ENCODE measurements at regions not wholly inside any gene's neighbourhood (a gene's known extent, or its start where the extent isn't known, plus 50 kb on each side); places are given as distances from the start of the nearest gene placed in this dataset.
"Not testable (repeated sequence)": the region's sequence is repeated elsewhere in the genome, so short reads cannot be mapped to it uniquely, and the experiment has no call there.

DNA sequence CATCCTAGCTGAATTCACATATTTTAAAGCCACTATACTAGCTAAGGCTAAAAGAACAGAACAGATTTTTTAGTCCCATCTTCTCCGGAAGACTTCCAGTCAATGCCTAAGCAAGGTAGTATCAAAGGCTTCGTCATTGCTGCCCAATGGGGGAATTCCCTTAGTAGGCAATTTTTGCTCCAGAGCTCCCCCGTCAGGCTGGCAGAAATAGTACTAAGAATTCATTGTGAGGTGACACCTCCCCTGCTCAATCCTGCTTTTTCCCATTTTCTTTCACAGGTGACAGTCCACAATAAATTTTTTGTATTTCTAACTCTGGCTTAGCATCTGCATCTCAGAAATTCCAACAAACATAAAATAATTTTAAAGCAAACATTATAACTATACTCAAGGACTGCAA lies 52.8 kb upstream of the SRSF6 start:
- no peak for DNase-seq (ENCODE audit: low spot score)

DNA sequence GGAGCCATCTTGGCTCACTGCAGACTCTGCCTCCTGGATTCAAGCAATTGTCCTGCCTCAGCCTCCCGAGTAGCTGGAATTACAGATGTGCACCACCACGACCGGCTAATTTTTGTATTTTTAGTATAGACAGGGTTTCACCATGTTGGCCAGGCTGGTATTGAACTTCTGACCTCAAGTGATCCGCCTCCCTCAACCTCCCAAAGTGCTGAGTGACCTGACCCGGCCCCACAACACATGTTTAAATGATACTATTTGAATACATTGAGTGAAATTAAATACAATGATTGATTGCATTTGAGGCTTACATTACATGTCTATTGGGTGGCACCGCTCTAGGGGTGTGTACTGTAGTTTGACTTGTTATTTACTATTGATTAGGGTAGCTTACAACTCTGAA lies 56.8 kb upstream of the SRSF6 start:
- not testable (repeated sequence) for DNase-seq (ENCODE audit: low spot score)

- no peak for DNase-seq (ENCODE audit: low spot score)
Measured at GRCh38 chr20:43398676-43399324, 58.9 kb upstream of the SRSF6 start.

- no peak for DNase-seq (ENCODE audit: low spot score)
Measured at GRCh38 chr20:43397147-43397546, 60.5 kb upstream of the SRSF6 start.

DNA sequence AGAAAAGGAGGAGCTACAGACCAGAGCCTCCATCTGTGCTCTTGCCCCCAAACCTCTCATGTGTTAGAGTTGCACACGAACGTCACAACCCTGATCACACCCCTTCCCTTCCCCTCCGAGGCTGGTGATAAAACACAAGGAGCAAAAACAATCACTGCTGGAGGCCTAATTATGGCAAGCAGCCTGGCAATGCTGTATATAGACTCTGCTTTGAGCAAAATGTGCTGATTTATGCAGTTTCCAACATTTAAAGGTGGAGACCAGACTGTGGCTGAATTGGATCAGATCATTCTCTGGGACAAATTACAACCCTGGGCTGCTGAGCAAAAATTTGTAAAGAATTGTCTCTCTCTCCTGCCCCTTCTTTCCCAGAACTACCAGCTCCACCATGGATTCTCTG lies 64.6 kb upstream of the SRSF6 start:
- no peak for DNase-seq (ENCODE audit: low spot score)

GRCh38 chr20:43392561-43392960 lies 65.1 kb upstream of the SRSF6 start:
- DNase-seq (ENCODE audit: low spot score), result no peak

DNA sequence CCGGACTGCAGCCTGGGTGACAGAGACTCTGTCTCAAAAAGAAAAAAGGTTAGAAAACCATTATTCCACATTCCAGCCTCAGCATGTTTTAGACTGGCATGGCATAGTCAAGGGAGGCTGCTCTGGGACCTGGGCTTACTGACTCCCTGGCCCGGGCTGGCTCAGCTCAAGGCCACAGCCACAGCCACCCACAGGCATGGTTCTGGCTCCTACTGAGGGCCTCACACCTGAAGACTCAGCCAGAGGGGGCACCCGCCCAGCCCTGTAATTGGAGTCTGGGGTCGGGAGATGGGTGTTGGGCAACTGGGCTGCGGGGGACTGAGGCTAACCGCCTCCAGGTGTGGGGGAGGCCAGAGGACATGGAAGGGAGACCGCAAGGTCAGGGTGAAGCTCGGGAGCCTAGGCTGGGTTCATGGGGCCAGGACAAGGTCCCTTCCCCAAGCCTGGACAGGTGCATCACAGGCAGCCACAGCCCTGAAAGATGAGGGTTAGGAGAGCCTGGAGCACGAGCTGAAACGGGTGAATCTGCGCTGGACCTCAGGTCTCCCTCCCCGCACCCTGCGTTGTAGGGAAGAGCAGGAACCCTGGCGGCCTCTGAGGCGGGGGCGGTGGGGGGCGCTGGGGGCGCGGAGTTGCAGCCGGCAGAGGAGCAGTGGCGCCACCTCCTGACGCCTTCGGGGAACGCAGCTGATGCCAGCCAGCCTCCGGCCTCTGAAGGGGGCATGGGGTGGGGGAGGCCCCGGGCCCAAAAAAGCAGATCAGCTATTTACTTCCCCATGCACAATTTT lies 67.7 kb upstream of the SRSF6 start:
- peak; percentile 75 for DNase-seq (ENCODE audit: low spot score)

GRCh38 chr20:43389211-43389610 lies 68.5 kb upstream of the SRSF6 start:
- DNase-seq (ENCODE audit: low spot score), result no peak

DNA sequence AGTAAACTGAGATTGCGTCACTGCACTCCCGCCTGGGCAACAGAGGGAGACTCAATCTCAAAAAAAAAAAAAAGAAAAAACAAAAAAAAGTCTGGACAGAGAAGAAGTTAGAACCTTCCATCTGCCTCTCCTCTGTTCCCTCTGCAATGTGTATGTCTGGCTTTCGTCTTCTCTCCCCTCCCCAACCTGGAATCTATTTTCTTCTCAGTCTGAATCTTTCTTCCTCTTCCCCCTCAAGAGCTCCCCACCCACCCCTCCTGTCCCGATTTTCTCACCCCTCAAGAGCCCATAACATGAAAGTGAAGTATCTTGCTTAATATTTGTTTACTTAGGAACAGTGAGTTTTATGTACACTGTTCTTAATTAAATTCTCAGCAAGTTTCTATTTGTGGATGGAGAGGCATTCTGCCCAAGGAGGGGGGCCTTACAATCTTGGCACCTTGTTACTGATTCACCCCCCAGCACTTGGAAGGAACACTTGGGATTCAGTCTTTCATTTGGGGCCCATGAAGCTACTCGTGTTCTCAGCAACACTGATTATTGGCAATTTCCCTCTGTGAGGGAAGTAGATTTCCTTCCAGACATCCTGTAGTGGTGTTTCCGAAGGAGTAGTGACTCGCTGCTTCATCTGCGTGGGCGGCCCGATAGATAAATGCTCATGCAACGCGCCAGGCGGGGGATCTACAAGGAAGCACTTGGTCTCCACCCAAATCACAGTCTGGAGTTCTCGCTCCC lies 69.3 kb upstream of the SRSF6 start:
- DNase-seq (ENCODE audit: low spot score), result no peak

GRCh38 chr20:43387737-43388136 lies 70.0 kb upstream of the SRSF6 start:
- DNase-seq (ENCODE audit: low spot score), result no peak

DNA sequence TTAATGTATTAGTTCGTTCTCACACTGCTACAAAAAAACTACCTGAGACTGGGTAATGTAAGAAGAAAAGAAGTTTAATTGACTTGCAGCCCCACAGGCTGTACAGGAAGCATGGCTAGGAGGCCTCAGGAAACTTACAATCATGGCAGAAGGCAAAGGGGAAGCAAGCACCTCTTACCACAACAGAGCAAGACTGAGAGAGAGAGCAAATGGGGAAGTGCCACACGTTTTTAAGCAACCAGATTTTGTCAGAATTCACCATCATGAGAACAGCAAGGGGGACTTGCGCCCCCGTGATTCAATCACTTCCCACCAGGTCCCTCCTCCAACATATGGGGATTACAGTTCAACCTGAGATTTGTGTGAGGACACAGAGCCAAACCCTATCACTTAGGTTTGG lies 70.8 kb upstream of the SRSF6 start:
- no peak for DNase-seq (ENCODE audit: low spot score)

- DNase-seq (ENCODE audit: low spot score), result no peak
Measured at GRCh38 chr20:43385914-43386313, 71.8 kb upstream of the SRSF6 start.

DNA sequence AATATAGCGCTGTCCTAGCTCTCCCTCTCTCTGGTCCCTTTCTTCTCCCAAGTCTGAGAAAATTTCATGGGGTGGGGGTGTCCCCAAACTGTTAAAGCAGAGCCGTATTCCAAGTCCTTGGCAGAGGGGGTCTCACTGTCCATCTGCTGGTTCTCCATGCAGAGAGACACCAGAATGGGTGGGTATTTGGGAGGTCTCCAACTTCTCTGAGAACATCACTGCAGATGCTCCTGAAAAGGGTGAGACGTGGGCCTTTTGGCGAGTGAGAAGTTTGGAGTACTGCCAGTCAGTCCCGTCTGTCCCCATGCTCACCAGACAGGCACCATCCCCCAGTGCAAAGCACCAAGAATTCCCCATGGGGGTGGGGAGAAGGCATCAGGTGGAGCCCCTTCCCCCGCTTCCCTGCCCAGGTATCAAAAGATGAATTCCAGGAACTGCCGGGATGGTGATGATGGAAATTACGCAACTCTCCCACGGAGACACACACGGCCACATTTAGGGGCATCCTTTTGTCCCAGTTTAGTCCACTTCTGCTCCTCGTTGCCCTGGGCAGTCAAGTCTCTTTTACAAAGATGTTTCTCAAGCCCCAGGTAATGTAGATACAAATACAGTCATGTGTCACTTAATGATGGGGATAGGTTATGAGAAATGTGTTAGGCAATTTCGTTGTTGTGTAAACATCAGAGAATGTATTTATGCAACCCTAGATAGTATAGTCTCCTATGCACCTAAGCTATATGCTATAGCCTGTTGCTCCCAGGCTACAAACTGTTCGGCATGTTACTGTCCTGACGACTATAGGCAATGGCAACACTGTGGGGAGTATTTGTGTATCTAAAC lies 73.4 kb upstream of the SRSF6 start:
- no peak for DNase-seq (ENCODE audit: low spot score)

DNA sequence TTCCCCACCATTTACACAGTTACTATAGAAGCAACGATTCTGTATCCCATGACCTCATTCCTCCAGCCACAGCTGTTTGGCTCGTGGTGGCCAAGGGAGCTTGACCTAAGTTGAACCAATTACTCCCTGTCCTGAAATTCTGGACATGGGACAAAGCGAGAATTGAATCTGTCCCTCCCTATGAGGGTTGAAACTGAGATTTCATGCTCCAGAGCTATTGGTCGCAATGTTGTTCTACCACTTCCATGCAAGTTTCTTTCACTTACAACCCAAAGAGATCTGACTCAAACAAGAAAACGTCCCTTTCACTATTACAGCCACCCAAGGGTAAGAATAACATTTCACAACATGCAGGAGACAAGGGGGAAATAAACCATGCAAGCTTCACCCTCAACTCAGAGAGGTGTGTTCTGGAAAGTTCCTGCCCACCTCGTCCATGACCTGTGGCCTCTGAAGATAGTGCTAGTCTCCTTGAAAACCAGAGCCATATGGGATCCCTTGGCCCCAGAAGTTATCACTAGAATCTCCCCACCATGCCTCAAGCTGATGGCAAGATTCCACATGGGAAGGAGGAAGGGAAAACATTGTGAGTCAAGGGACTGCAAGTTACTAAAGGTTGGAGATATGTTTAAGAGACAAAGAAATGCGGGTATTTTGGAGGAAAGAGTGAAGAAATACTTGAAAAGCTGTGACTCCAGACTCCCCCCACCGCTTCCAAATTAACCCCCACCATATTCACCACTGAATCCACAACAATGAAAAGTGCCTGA lies 74.5 kb upstream of the SRSF6 start:
- DNase-seq (ENCODE audit: low spot score), result no peak

DNA sequence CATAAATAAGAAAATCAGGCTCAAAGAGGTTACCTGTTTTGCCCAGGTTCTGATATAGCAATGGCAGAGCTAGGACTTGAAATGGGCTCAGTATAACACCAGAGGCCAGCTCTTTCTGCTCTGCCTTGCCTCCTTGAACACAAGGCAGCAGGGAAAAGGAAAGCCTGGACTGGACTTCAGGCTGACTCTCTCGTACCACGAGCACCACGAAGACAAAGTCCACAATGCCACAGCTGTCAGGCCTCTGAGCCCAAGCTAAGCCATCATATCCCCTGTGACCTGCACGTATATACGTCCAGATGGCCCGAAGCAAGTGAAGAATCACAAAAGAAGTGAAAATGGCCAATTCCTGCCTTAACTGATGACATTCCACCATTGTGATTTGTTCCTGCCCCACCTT lies 75.6 kb upstream of the SRSF6 start:
- DNase-seq (ENCODE audit: low spot score), result not testable (repeated sequence)

- DNase-seq (ENCODE audit: low spot score), result not testable (repeated sequence)
Measured at GRCh38 chr20:43381533-43381932, 76.2 kb upstream of the SRSF6 start.

DNA sequence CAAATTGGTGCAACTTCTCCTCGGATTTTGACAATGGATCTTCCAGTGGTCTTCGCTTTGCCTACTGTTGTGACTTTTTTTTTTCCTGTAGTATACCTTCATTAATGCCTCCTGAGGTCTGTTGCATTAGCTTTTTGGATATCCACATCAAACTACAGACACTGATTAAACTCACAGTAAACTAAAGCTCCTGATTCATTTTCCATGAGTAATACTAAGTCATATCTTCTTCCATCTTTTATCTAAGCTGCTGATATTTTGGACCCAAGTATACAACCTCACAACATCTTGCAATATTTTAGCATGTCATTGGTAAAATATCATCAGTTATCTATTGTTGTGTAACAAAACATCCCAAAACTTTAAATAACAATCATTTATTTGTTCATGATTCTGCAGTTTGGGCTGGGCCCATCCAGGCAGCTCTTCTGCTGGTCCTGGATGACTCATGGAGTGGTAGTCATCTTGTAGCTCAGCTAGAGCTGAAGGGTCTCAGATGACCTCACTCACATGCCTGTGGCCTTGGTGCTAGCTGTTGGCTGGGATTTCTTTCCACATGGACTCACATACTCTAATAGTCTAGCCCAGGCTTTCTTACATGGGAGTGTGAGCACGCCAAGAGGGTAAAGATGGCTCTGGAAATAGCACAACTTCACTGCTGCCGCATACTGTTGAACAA lies 78.3 kb upstream of the SRSF6 start:
- no peak for DNase-seq (ENCODE audit: low spot score)

DNA sequence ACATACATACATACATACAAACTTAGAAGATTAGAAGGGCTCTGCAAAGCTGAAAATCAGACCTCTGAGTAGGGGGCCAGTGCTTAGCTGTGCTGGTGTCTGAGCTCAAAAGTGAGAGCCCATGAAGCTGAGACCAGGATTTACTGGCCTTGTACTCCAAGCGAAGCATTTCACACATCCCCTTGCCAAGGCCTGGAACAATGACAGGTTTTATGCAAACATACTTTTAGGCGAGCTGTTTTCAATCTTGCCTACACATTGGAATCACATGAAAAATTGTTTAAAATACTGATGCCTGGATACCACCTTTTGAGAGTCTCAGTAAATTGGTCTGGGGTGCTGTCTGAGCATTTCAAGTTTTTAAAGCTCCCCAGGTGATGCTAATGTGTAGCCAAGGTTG lies 80.9 kb upstream of the SRSF6 start:
- DNase-seq (ENCODE audit: low spot score), result no peak

DNA sequence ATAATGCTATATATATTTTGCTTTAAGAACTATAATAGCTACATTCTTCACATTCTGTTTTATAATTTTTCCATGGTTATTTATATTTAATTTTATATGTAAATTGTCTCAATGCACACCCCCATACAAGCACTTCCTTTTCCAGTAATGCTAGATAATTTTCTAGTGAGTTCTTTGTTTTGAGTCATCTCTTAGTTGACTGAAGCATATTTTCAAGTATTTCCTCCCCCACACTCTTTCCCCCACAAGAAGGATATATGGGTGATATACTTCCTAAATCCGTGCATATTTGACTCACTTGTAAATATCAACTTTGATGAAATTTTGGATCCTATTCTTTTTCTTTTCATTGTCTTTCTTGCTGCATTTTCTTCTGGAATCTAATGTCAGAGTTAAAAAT lies 82.1 kb upstream of the SRSF6 start:
- DNase-seq (ENCODE audit: low spot score), result no peak

- no peak for DNase-seq (ENCODE audit: low spot score)
Measured at GRCh38 chr20:43372051-43372450, 85.6 kb upstream of the SRSF6 start.

GRCh38 chr20:43365691-43366090 lies 92.0 kb upstream of the SRSF6 start:
- DNase-seq (ENCODE audit: low spot score), result no peak
